ENCODE measurements at regions not wholly inside any gene's neighbourhood (a gene's known extent, or its start where the extent isn't known, plus 50 kb on each side); places are given as distances from the start of the nearest gene placed in this dataset.

GRCh38 chr3:164221297-164221696, 857.0 kb downstream of the SI start:
- BruUV-seq (replicated peaks) = no TSS peak
- dilution Hi-C loops (cut with MboI; ENCODE audit: extremely low pct_ligation_motif_present, low sequenced_read_pairs) = no loop called here

More at GRCh38 chr3:164221297-164221696, 857.0 kb downstream of the SI start:
- no peak overlapping the region for H3K27ac ChIP-seq (ENCODE audit: insufficient read depth, low read depth, low read length)
- intact Hi-C loops (cut with micrococcal nuclease) = no loop called here
- no peaks in the 10 kb centered on the region for H3K4me1 ChIP-seq (ENCODE audit: control insufficient read depth, extremely low read depth, insufficient read depth, low read length)
- H3K27me3 ChIP-seq (ENCODE audit: control insufficient read depth in 2 of 2, insufficient read depth in 2 of 2, low read length in 2 of 2) = no peaks in the 10 kb centered on the region
- H3K79me2 ChIP-seq (ENCODE audit: control insufficient read depth, insufficient read depth, low read length) = no peaks in the 10 kb centered on the region
- ChIA-PET POLR2A (no interaction called here), CTCF (no interaction called here)
- H3K4me3 ChIP-seq (replicated peaks in 1 of 3; ENCODE audit: insufficient read depth in 1 of 3, low read depth in 1 of 3, low read length in 3 of 3) = no peak overlapping the region
- H2AFZ ChIP-seq (ENCODE audit: low read depth, low read length) = no peak overlapping the region
- TF ChIP-seq POLR2A (IDR thresholded peaks at IDR 0.05; ENCODE audit: low read depth, low read length) (no peak), GATA2 (IDR thresholded peaks at IDR 0.05; ENCODE audit: insufficient read depth, insufficient read length, low read depth, low read length) (no peak), POLR2AphosphoS5 (IDR thresholded peaks at IDR 0.05; ENCODE audit: insufficient read depth, low read depth, low read length) (no peak), EZH2 (IDR thresholded peaks at IDR 0.05; ENCODE audit: borderline replicate concordance, low read depth, low read length, severe bottlenecking) (no peak), MYC (IDR thresholded peaks at IDR 0.05; ENCODE audit: low read depth, low read length) (no peak), JUN (IDR thresholded peaks at IDR 0.05; ENCODE audit: borderline replicate concordance, insufficient read depth, insufficient read length, low read depth) (no peak), FOS (IDR thresholded peaks at IDR 0.05; ENCODE audit: borderline replicate concordance, insufficient read depth, low read length) (no peak)
- TF ChIP-seq, protein P1, sequence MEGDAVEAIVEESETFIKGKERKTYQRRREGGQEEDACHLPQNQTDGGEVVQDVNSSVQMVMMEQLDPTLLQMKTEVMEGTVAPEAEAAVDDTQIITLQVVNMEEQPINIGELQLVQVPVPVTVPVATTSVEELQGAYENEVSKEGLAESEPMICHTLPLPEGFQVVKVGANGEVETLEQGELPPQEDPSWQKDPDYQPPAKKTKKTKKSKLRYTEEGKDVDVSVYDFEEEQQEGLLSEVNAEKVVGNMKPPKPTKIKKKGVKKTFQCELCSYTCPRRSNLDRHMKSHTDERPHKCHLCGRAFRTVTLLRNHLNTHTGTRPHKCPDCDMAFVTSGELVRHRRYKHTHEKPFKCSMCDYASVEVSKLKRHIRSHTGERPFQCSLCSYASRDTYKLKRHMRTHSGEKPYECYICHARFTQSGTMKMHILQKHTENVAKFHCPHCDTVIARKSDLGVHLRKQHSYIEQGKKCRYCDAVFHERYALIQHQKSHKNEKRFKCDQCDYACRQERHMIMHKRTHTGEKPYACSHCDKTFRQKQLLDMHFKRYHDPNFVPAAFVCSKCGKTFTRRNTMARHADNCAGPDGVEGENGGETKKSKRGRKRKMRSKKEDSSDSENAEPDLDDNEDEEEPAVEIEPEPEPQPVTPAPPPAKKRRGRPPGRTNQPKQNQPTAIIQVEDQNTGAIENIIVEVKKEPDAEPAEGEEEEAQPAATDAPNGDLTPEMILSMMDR (IDR thresholded peaks at IDR 0.05; ENCODE audit: extremely low read depth in 1 of 2, insufficient read depth in 1 of 2, low read depth in 1 of 2, low read length in 2 of 2) = no peak
- TF ChIP-seq, protein P2, sequence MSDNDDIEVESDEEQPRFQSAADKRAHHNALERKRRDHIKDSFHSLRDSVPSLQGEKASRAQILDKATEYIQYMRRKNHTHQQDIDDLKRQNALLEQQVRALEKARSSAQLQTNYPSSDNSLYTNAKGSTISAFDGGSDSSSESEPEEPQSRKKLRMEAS (IDR thresholded peaks at IDR 0.05; ENCODE audit: insufficient read depth, insufficient read length) = no peak
- FAIRE-seq (no peak), DNase-seq (ENCODE audit: low read depth, low spot score) (no peak)
- no peaks in the 10 kb centered on the region for H3K9me3 ChIP-seq (replicated peaks; ENCODE audit: control insufficient read depth, insufficient read depth, low read length)
- no peak overlapping the region for H3K4me2 ChIP-seq (ENCODE audit: insufficient read depth, low read length)
- no peak overlapping the region for H3K9ac ChIP-seq (replicated peaks; ENCODE audit: extremely low read depth, insufficient read depth, low read length)
- no peaks in the 10 kb centered on the region for H3K36me3 ChIP-seq (ENCODE audit: control insufficient read depth in 2 of 2, extremely low read depth in 1 of 2, insufficient read depth in 2 of 2, low read length in 2 of 2)
- H3K9me1 ChIP-seq (replicated peaks; ENCODE audit: control insufficient read depth, extremely low read depth, insufficient read depth, low read length) = no peaks in the 10 kb centered on the region
- no peaks in the 10 kb centered on the region for H4K20me1 ChIP-seq (replicated peaks; ENCODE audit: control insufficient read depth, extremely low read depth, insufficient read depth, low read length)

Data from endothelial cell of umbilical vein (primary cell).